ENCODE measurements at regions not wholly inside any gene's neighbourhood (a gene's known extent, or its start where the extent isn't known, plus 50 kb on each side); places are given as distances from the start of the nearest gene placed in this dataset.
"Not testable (repeated sequence)": the region's sequence is repeated elsewhere in the genome, so short reads cannot be mapped to it uniquely, and the experiment has no call there.

GRCh38 chr20:11660673-11661072, 257.0 kb upstream of the BTBD3 start:
- no peak for DNase-seq

- no peak for DNase-seq
Observed at GRCh38 chr20:11671015-11671511, 246.6 kb upstream of the BTBD3 start.

- peak; percentile 23 for DNase-seq
Observed at GRCh38 chr20:11672959-11673358, 244.7 kb upstream of the BTBD3 start.

- no peak for DNase-seq
Observed at GRCh38 chr20:11675920-11676629, 241.6 kb upstream of the BTBD3 start.

- DNase-seq = peak; percentile 59
Observed at GRCh38 chr20:11676630-11677287, 240.9 kb upstream of the BTBD3 start.

GRCh38 chr20:11677428-11677827, 240.3 kb upstream of the BTBD3 start:
- DNase-seq = no peak

GRCh38 chr20:11677836-11678235, 239.9 kb upstream of the BTBD3 start:
- no peak for DNase-seq

GRCh38 chr20:11682285-11682684, 235.4 kb upstream of the BTBD3 start:
- DNase-seq = no peak

- no peak for DNase-seq
Observed at GRCh38 chr20:11686195-11686594, 231.5 kb upstream of the BTBD3 start.

GRCh38 chr20:11686820-11687543, 230.7 kb upstream of the BTBD3 start:
- DNase-seq = peak; percentile 33

GRCh38 chr20:11687546-11688292, 230.0 kb upstream of the BTBD3 start:
- no peak for DNase-seq

- DNase-seq = no peak
Observed at GRCh38 chr20:11689262-11689661, 228.4 kb upstream of the BTBD3 start.

- DNase-seq = no peak
Observed at GRCh38 chr20:11691766-11692165, 225.9 kb upstream of the BTBD3 start.

GRCh38 chr20:11692567-11692966, 225.1 kb upstream of the BTBD3 start:
- DNase-seq = no peak

- no peak for DNase-seq
Observed at GRCh38 chr20:11694467-11694866, 223.2 kb upstream of the BTBD3 start.

- DNase-seq = no peak
Observed at GRCh38 chr20:11697055-11697454, 220.6 kb upstream of the BTBD3 start.

GRCh38 chr20:11697646-11698045, 220.0 kb upstream of the BTBD3 start:
- no peak for DNase-seq

GRCh38 chr20:11698124-11698523, 219.6 kb upstream of the BTBD3 start:
- no peak for DNase-seq

- DNase-seq = no peak
Observed at GRCh38 chr20:11700831-11701230, 216.9 kb upstream of the BTBD3 start.

- DNase-seq = no peak
Observed at GRCh38 chr20:11702721-11703518, 214.8 kb upstream of the BTBD3 start.

- no peak for DNase-seq
Observed at GRCh38 chr20:11705512-11705911, 212.2 kb upstream of the BTBD3 start.

GRCh38 chr20:11708223-11708622, 209.5 kb upstream of the BTBD3 start:
- DNase-seq = not testable (repeated sequence)
